Caki2 (cell line): ENCODE measurements at regions not wholly inside any gene's neighbourhood (a gene's known extent, or its start where the extent isn't known, plus 50 kb on each side); places are given as distances from the start of the nearest gene placed in this dataset.
"Not testable (repeated sequence)": the region's sequence is repeated elsewhere in the genome, so short reads cannot be mapped to it uniquely, and the experiment has no call there.

Source experiments
- DNase-seq: peaks from one replicate; pipeline ENCODE4 v3.0.0-alpha.2; 2015; ENCODE audit warnings: low read depth
- in situ Hi-C: cut with HindIII; loops from 2 replicates; pipeline ENCODE4 v1.10.0; 2016; ENCODE audit warnings: low sequenced_read_pairs, low pct_unique_long_range_greater_than_20kb, mixed read lengths

DNA sequence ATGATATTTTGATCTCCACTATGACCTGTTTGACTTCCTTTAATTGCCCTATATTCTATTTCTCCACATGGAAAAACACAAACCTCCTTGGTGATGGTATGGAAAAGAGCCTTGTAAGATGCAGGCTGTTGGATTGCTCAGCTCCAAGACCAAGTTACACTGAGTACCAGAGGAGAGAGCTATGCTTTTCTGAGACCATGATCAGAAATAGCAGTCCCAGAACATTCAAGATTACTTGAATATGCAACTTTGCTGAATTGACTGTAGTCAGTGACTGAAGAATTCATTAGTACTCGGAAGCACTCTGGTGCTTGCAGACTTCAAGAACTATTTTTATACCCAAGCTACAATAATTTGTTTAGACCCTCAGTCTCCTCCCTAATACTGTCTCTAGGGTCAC lies 310.6 kb upstream of the FSIP2 start:
- in situ Hi-C loops, result no loop called here
- no peak for DNase-seq

DNA sequence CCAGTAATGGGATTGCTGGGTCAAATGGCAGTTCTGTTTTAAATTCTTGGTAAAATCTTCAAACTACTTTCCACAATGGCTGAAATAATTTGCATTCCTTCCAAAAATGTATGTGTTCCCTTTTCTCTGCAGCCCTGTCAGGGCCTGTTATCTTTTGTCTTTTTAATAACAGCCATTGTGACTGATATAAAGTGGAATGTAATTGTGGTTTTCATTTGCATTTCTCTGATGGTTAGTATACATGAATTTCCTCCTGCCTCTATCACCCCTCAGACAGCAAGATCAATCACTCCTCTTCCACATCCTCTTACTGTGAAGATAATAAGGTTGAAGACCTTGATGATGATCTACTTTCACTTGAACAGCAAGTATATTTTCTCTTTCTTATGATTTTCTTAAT lies 304.8 kb upstream of the FSIP2 start:
- DNase-seq, result peak; percentile 4
- in situ Hi-C loops, result no loop called here

- DNase-seq, result no peak
- in situ Hi-C loops, result no loop called here
These were observed 301.7 kb upstream of the FSIP2 start for GRCh38 chr2:185436787-185437372.

DNA sequence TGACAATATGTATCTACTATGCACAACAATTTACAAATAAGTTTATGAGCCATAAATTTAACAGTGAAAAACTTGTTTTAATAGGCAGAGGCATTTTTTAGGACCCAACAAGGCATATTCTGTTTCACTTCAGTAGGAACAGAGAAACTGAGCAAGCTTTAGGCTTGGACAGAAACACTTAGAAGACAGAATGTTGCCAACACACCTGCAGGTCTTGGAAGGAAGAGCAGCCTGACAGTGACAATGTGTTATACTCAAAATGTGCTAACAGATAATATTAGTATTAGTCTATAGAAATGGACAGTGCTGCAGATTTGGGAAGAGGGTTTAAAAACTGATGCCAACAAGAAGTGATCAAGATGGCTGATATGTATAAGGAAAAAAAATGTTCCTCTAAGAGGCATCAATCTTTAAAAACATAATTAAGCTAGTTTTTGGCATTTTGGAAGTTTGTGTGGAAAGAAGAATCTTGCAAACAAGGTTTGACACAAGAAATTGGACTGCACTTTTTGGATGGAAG lies 297.1 kb upstream of the FSIP2 start:
- no peak for DNase-seq
- in situ Hi-C loops, result no loop called here

DNA sequence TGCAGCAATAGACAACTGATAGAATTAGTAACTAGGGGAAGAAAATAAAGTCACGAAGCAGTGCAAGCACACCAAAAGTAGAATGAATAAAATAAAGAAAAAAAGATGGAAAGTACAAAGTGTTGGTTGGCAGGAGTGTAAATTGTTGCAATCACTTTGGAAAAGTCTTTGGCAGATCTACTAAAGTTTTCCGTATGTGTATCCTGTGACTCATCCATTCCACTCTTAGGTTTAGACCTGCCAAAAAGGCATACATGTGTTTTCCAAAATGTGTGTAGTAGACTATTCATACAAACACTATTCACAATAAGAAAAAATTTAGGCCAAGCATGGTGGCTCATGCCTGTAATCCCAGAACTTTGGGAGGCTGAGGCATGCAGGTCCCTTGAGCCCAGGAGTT lies 282.1 kb upstream of the FSIP2 start:
- no peak for DNase-seq
- in situ Hi-C loops, result no loop called here

DNA sequence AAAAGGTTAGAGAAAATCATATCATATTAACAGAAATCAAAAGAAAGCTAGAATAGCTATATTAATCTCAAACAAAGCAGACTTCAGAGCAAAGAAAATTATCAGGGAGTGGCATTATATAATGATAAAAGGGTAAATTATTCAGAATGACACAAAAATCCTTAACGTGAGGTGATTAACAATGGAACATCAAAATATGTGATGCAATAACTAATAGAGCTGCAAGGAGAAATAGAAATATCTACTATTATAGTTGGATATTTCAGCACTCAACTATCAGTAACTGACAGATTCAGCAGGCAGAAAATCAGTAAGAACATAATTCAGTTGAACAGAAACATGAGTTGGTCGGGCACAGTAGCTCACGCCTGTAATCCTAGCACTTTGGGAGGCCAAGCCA lies 275.1 kb upstream of the FSIP2 start:
- DNase-seq, result no peak
- in situ Hi-C loops, result no loop called here

GRCh38 chr2:185466915-185467314 lies 271.7 kb upstream of the FSIP2 start:
- in situ Hi-C loops, result no loop called here
- DNase-seq, result no peak

DNA sequence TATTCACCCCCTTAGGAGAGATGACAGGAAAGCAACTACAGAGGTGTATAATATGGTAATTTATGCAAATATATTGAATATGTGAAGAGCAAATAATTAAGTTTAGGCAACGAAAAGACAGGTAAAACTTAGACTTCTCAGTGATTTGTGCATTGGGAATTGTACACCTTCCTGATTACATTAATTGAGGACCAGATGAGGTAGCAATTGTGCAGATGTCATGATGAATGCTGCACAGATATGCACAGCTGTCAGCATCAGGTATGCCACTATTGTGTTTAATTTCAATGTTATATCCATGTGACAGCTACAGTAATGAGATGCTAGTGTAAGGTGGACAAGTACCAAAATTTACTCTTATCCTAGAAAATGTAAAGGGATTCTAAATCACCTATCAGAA lies 267.2 kb upstream of the FSIP2 start:
- DNase-seq, result no peak
- in situ Hi-C loops, result no loop called here

DNA sequence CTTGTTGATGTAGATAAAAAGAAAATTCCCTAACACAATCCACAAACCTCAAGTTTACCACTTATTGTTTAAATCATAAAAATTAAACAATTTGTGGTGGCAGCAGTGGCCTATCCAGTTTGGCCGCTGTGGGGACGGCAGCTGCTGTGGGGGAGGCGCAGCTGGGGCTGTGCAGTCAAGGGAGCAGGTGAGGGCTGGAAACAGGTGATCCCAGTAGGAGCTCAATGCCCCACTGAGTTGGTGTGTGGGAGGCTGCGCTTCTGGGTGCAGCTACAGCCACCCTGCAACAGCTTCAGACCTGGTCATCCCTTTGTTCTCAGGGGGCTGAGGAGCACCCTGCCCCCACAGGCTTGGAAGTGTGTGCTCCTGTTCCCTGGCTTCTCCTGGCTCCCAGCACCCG lies 266.0 kb upstream of the FSIP2 start:
- no peak for DNase-seq
- in situ Hi-C loops, result no loop called here

GRCh38 chr2:185473838-185474237 lies 264.8 kb upstream of the FSIP2 start:
- in situ Hi-C loops, result no loop called here
- DNase-seq, result no peak

- in situ Hi-C loops, result no loop called here
- DNase-seq, result no peak
These were observed 262.7 kb upstream of the FSIP2 start for GRCh38 chr2:185475914-185476313.

GRCh38 chr2:185477452-185477851 lies 261.2 kb upstream of the FSIP2 start:
- in situ Hi-C loops, result no loop called here
- no peak for DNase-seq

- DNase-seq, result no peak
- in situ Hi-C loops, result no loop called here
These were observed 254.0 kb upstream of the FSIP2 start for GRCh38 chr2:185484602-185485001.

DNA sequence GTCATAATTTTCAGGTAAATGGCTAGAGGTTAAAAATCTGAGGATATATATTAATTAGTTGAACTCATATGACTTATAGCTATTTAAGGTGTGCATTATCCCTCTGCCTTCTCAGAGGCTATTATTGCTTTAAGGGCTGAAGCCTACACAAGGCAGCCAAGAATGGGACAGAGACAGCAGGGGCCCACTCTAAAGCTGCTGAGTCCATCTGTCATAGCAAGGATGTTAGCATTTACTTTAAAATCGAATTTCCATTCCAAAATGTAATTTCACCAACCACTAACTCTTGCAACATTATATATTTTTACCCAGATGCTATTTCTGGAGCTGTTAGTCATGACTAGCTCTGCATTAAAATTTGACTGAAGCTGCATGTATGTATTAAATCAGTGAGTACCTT lies 236.3 kb upstream of the FSIP2 start:
- no peak for DNase-seq
- in situ Hi-C loops, result no loop called here

GRCh38 chr2:185507719-185508118 lies 230.9 kb upstream of the FSIP2 start:
- DNase-seq, result no peak
- in situ Hi-C loops, result no loop called here

GRCh38 chr2:185510060-185510459 lies 228.5 kb upstream of the FSIP2 start:
- in situ Hi-C loops, result no loop called here
- no peak for DNase-seq

GRCh38 chr2:185511925-185512324 lies 226.7 kb upstream of the FSIP2 start:
- DNase-seq, result no peak
- in situ Hi-C loops, result no loop called here

DNA sequence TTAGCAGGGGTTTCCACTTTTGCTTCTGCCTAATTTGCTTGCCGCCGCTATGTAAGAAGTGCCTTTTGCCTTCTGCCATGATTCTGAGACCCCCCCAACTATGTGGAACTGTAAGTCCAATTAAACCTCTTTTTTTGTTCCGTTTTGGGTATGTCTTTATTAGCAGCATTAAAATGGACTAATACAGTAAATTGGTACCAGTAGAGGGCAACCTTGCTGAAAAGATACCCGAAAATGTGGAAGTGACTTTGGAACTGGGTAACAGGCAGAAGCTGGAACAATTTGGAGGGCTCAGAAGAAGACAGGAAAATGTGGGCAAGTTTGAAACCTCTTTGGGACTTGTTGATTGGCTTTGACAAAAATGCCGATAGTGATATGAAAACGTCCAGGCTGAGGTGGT lies 216.1 kb upstream of the FSIP2 start:
- in situ Hi-C loops, result no loop called here
- no peak for DNase-seq

- in situ Hi-C loops, DNase-seq: not testable (repeated sequence)
These were observed 214.4 kb upstream of the FSIP2 start for GRCh38 chr2:185524242-185524641.

GRCh38 chr2:185526161-185526560 lies 212.4 kb upstream of the FSIP2 start:
- in situ Hi-C loops, result no loop called here
- no peak for DNase-seq

DNA sequence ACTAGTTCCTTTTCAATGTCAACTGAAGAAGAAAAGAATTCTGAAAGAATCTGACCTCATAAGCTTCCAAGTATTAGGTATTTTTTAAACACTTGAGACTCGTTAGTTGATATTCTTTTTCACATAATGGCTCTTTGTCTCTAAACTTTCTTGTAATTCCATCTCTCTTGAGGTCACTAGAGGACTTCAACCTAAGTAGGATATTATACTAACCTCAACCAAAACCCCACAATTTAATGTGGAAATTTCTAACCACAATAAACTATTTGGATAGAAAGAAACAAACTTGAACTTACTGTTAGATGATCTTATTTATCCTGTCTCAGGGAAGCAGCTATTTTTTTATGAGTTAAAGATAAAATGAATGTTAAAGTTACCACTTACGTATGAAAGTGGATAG lies 206.9 kb upstream of the FSIP2 start:
- in situ Hi-C loops, result no loop called here
- DNase-seq, result no peak
